Left kidney (tissue), 1 donor: ENCODE measurements at regions not wholly inside any gene's neighbourhood (a gene's known extent, or its start where the extent isn't known, plus 50 kb on each side); places are given as distances from the start of the nearest gene placed in this dataset.
"Not testable (repeated sequence)": the region's sequence is repeated elsewhere in the genome, so short reads cannot be mapped to it uniquely, and the experiment has no call there.

Experiments
- DNase-seq: peaks from one replicate; pipeline ENCODE4 v3.0.0-alpha.2; 2013

DNA sequence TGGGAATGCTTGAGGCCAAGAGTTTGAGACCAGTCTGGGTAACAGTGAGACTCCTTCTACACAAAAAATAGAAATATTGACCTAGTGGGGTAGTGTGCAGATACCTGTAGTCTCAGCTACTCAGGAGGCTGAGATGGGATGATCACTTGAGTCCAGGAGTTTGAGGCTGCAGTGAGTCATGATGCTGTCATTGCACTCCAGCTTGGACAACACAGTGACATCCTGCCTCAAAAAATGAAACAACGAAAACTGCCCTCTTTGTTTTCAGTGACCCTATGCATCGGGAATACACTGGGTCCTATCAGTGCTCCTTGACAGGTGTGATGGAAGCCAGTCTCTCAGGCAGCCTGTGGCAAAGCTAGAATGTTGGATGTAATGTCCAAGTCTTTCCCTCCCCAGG, 311.5 kb upstream of the OR4E1 start:
- DNase-seq: no peak

DNA sequence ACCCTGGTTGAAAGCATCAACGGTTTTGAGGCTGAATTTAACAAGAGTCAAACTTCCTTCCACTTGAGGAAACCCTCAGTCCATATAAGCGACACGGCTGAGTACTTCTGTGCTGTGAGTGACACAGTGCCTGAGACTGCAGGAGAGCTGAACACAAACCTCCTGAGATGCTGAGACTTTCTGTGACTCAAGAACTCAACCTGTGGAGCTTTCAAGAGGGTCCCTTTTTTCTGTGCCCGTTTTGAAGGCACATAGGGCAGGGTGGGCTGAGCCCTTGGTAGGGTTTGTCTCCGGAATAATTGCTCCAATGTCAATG, 305.3 kb upstream of the OR4E1 start:
- no peak for DNase-seq

DNA sequence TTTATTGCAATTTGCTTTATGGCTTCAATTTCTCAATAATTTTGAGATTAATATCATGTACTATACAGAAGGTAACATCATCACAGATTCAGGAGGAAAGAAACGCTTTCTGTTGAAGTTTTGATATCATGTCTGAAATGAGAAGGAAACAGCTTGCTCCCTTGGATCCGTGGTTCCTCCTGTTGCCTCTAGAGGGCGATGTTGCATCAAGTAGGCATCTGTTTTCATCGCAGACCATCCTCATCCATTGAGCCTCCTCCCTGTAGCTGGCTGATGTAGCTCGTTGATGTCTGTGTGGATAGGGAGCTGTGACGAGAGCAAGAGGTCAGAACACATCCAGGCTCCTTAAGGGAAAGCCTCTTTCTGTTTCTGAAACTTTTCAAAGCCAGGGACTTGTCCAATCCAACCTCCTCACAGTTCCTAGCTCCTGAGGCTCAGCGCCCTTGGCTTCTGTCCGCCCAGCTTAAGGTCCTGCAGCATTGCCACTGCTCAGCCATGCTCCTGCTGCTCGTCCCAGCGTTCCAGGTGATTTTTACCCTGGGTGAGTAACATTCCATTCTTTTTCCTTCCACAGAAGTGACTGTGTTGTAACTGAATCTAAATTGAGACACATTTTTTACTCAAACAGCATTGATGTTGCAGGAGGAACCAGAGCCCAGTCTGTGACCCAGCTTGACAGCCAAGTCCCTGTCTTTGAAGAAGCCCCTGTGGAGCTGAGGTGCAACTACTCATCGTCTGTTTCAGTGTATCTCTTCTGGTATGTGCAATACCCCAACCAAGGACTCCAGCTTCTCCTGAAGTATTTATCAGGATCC, 304.8 kb upstream of the OR4E1 start:
- peak; percentile 12 for DNase-seq

DNA sequence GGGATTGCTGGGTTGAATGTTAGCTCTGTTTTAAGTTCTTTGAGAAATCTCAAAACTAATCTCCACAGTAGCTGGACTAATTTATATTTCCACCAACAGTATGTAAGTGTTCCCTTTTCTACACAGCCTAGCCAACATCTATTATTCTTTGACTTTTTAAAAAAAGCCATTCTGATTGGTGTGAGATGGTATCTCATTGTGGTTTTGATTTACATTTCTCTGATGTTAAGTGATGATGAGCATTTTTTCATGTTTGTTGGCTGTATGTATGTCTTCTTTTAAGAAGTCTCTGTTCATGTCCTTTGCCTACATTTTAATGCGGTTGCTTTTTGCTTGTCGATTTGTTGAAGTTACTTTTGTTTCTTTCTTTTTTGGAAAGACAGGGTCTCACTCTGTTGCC, 301.1 kb upstream of the OR4E1 start:
- no peak for DNase-seq

DNA sequence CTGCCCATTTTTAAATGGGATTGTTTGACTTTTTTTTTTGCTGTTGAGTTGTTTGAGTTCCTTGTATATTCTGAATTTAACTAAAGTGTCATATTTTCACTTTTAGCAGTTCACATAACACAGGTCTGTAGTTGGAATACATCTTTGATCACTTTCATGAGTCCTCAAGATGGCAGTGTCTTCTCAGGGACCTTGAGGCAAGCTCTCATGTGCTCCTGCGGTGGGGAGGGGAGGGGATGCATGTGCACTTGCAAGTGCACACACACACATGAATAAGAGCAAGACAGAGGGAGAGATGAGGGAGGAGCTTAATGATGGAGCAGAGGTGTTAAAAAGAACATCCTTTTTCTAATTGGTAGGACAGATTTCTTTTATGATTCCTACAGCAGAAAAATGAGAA, 291.4 kb upstream of the OR4E1 start:
- DNase-seq: no peak

DNA sequence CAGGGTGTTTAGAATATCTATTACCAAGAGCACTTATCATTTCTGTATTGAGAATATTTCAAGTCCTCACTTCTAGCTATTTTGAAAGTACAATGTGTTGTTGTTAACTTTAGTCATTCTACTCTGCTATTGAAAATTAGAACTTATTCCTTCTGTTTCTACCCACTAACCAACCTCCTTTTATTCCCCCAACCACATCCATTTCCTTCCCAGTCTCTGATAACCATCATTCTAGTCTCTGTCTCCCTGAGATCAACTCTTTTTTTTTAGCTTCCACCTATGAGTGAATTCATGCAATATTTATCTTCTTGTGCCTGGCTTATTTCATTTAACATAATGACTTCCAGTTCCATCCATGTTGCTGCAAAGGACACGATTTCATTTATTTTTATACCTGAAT, 290.6 kb upstream of the OR4E1 start:
- no peak for DNase-seq

DNA sequence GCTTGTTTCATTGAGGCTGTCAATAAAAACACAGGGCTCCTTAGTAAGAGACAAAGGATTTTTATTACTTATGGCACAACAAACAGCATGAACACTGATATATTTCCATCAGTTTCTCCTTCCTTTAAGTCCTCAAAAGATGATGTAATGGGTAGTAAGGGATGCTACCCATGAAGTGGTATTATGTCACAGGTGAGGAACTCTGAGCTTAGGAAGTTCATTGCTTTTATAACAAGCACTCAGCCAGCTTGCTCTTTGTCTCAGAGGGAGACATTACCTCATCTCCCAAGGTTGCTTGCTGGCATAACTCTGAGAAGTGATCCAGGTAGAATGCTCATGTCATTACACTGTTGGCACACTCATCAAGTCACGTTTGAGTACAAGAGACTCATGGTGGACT, 287.0 kb upstream of the OR4E1 start:
- DNase-seq: no peak

DNA sequence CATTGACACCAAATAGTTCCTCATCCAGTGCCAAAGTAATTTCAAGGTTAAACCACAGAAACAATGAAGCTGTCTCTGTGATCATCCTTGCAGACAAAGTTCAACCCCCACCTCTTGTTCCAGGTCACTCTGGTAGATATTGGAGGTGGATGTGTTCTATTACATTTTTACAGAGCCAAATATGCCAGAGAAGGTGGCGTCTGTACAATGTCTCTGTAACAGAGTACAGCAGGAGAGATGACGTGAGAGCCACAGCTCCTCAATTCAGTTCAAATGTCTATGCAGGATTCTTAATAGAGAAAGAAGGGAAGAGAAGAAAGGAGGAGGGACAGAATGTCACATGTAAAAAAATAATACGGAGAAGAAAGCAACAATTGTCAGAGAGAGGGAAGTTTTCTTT, 268.3 kb upstream of the OR4E1 start:
- no peak for DNase-seq

DNA sequence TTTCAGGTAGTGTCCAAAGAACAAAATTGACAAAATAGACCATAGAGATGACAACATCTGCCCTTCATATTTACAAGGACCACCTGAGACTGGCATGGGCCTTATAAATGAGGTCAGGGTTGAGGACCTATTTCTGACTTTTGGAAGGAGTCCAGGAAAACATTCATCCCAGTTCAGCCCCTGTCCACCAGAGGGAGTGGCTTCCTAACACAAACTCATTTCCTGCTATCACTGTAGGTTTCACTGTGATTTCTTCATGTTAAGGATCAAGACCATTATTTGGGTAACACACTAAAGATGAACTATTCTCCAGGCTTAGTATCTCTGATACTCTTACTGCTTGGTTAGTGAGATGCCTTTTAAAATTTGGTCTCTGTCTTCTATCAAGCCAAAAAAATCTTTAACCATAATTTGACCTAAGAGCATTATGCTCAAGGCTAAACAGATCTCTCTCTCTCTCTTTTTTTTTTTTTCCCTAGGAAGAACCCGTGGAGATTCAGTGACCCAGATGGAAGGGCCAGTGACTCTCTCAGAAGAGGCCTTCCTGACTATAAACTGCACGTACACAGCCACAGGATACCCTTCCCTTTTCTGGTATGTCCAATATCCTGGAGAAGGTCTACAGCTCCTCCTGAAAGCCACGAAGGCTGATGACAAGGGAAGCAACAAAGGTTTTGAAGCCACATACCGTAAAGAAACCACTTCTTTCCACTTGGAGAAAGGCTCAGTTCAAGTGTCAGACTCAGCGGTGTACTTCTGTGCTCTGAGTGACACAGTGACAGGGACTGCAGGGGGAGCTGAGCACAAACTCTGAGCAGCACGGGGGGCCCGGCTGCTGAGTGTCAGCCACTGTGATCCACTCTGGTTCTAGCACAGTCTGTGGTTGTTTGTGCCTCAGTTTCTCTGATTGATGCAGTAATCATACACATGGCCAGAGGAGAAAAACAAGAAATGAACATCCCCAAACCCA, 267.6 kb upstream of the OR4E1 start:
- no peak for DNase-seq

DNA sequence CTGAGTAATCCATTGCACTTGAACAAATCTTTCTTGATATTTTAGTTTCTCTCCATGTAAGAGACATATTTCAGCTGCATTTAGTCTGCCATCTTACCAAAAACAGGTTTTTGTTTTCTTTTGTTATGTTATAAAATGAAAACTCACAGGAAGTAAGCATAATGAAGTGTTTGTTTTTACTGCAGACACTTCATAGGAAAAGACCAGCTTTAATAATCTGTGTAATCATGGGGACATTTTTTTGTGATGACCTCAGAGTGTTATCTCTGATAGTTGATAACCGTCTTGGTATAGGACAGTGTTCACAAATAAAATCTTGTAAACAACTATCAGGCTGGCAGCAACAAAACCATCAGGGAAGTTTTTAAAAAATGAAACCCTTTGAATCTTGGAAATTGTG, 266.2 kb upstream of the OR4E1 start:
- DNase-seq: no peak

DNA sequence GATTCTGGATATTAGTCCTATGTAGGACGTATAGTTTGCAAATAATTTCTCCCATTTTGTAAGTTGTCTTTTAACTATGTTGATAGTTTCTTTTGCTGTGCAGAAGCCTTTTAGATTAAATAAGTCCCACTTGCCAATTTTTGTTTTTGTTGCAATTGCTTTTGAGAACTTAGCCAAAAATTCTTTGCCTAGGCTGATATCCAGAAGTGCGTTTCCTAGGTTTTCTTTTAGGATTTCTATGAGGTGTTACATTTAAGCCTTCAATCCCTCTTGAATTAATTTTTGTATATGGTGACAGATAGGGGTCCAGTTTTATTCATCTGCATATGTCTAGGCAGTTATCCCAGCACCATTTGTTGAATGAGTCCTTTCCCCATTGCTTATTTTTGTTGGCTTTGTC, 264.4 kb upstream of the OR4E1 start:
- DNase-seq: no peak

DNA sequence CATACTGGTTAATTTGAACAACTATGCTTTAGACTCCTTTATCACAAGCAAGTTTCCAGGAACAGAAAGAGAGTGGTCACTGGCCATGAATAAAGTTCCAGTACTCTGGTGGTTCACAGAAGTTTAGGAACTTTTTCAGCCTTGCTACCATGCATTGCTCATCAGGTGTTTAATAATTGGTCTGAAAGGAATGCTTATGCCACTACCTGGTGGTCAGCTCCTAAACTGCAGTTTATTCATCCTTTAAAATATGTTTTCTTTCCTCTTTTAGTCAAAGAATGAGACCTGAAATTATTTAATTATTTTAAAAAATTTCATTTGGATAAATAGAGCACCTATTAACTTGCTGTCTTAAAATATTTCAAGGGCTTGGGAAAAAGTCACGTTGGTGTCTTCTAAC, 260.1 kb upstream of the OR4E1 start:
- no peak for DNase-seq

DNA sequence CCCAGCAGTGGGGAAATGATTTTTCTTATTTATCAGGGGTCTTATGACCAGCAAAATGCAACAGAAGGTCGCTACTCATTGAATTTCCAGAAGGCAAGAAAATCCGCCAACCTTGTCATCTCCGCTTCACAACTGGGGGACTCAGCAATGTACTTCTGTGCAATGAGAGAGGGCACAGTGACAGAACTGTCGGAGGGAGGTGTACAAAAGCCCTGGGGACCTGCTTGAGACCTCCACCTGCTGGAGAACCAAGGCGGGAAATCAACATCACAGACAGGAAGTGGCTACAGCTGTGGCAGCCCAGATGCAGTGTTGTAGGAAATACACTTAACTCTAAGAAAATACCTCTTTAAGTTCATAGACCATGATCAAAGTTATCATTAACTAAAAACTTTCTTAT, 250.9 kb upstream of the OR4E1 start:
- DNase-seq: no peak

DNA sequence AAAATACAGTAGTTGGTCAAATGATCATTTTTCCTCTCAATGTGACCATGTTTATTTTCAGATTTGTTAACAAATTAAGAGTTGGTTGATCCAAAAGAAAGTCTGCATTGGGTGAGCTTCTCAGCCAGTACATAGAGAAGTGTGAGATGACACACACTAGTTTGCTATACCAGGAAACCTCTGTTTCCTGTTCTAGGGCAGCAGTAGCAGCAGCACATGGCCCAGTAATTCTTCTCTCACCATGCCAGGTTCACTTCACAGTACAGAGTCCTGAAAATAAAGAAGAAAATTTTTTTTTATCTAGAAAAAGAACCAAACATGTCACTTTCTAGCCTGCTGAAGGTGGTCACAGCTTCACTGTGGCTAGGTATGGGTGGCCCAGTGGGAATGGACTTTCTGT, 250.2 kb upstream of the OR4E1 start:
- no peak for DNase-seq

DNA sequence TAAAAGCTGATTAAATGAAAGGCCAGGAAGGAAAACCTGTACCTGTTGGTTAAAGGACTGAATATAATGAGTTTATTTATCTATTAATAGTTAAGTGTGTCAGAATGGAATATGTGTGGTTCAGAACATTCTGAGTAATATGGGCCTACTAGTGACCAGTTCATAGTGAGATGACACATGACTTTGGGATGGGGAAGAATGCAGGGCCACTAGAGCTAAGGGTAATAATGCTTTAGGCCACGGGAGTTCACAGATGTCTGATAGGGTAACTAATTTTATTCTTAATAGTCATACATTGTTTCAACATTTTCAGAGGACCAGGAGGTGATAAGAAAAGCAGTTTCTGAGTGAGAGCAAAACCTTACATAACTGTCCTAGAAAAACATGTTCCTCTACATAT, 247.8 kb upstream of the OR4E1 start:
- DNase-seq: no peak

DNA sequence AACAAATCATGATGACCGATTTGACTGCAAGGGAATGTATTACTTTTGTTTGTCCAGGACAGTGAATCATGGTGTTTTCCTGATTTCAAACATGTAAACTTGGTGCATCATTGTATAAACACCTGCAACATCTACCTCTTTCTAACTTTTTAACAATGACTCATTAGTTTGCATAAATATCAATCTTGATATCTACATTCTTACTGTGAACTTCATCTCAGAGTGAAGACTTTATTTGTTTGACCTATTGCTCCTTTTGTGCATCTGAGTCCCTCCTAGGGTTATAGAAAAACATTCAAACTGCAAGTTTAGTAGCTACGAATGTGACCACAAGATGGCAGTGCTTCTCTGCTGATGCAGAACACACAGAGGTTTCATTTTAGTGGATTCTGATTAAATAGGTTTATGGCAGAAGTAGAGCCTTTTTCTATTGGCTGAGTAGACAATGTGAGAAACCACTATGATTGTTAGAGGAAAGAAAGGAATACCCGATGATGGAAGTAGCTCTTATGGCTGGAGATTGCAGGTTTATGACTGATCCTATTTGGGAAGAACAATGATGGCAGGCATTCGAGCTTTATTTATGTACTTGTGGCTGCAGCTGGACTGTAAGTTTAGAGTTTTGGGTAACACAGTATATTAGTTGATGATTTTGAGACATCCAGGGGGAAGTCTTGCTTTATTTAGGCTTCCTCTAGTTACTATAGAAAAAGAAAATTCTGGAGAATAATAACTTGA, 244.2 kb upstream of the OR4E1 start:
- peak; percentile 37 for DNase-seq

DNA sequence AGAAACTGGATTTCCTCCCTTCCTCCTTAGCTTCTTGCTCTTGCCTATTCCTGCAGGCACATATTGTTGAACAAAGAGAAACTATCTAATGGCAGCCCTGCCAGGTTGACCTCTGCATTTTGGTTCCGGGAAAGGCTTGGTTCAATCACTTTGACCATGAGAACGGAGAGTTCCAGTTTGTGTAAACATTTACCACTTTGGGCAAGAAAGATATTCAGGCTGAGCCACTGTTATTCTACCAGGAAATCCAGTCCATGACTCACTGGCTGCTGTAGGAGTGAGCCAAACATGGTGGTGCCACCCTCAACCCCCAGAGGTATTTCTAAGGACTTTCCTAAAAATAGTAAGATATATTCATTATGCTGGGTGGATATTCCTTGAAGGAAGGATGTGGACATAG, 242.2 kb upstream of the OR4E1 start:
- DNase-seq: no peak

DNA sequence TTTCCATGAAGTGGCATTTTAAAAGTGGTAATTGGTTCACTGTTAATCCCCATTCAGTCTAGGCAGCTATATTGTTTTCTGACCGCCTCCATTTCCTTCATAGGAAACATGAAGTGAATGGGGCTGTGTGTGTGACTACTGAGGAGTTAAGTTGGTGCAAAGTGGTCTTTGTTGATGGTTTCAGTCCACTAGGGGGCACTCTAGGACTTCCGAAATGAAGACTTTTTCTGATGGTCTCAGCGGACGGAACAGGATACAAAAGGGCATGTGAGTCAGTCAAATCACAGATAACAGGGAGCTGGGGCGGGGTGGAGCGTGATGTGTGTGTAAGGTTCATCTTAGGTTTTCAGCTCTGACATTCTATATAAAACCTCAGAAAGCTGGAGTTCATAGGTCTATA, 240.1 kb upstream of the OR4E1 start:
- DNase-seq: peak; percentile 30

DNA sequence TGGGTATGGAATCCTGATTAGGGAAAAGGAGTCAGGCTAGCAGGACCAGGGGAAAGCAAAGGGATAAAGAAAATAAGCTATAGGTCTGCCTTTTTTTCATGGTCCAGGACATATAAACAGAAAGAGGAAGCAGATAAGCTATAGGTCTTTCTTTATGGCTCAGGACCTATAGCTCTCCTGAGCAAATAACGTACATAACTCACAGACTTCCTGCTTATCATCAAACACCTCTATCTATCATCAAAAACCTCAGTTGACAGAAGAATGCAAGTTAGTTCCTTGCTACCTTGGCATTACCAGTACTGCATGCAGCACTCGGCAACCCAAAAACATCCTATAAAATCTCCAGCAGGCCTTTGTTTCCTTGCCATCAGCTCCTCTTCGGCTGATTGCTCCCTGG, 238.7 kb upstream of the OR4E1 start:
- no peak for DNase-seq

DNA sequence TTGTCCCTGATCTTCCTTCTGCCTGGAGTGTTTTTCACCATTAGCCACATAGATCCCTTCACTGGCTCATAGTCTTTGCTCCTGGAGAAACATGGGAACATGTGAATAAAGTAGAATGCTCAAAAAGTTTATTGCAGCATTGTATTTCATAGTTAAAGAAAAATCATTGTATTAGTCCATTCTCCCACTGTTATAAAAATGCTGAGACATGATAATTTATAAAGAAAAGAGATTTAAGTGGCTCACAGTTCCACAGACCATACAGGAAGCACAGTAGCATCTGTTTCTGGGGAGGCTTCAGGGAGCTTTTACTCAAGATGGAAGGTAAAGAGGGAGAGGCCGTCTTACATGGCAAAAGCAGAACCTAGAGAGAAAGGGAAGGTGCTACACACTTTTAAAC, 238.3 kb upstream of the OR4E1 start:
- no peak for DNase-seq

DNA sequence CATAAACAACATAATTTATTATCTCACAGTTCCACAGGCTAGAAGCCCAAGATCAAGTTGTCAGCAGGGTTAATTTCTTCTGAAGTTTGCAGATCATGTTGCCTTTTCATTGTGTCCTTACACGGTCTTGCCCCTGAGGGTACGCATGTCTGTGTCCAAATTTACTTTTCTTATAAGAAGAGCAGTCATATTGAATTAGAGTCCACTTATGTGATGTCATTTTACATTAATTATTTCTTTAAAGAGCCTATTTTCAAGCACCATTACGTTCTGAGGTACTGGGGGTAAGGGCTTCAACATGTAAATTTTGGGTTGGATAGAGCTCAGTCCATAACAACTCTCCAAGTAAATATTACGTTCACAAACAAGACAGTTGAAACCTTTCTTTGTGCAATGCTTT, 236.6 kb upstream of the OR4E1 start:
- no peak for DNase-seq

DNA sequence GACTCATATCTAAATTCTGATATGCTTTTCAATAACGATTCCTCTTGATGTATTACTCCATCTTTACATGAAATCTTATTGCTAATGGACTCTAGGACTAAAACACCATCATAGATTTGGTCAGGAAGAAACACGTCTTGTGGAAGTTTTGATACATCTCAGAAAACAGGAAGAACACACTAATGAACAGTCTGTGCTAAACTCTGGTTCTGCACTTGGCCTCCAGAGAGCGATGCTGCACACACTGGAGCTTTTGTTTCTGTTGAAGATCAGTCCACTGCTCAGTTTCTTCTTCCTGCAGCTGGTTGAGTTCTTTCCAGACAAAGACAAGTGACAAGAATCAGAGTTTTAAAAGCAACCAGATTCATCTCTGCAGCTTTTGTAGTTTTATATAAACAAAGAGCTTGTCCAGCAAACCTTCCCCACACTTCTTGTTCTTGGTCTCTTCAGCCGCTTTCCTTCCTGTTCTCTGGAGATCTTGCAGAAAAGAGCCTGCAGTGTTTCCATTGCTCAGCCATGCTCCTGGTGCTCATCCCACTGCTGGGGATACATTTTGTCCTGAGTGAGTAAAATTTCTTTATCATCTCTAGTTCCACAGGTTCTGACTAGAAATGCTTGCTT, 229.1 kb upstream of the OR4E1 start:
- DNase-seq: no peak

DNA sequence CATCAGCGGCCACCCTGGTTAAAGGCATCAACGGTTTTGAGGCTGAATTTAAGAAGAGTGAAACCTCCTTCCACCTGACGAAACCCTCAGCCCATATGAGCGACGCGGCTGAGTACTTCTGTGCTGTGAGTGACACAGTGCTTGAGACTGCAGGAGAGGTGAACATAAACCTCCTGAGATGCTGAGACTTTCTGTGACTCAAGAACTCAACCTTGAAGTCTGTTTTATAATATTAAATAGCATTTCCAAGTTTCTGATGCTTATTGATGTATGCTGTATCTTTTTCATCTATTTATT, 221.2 kb upstream of the OR4E1 start:
- DNase-seq: not testable (repeated sequence)
